Epithelial cell of esophagus (primary cell): ENCODE measurements at regions not wholly inside any gene's neighbourhood (a gene's known extent, or its start where the extent isn't known, plus 50 kb on each side); places are given as distances from the start of the nearest gene placed in this dataset.
"Not testable (repeated sequence)": the region's sequence is repeated elsewhere in the genome, so short reads cannot be mapped to it uniquely, and the experiment has no call there.

Experiments
- DNase-seq: peaks from one replicate; pipeline ENCODE4 v3.0.0; 2010; ENCODE audit warnings: low read depth
- H3K4me3 ChIP-seq: 2 replicates; pipeline ENCODE4 v1.5.1; 2011; ENCODE audit warnings: mild to moderate bottlenecking, low read length, control low read depth
- TF ChIP-seq, protein P1 (sequence below): IDR thresholded peaks from 2 replicates; pipeline ENCODE4 v1.5.1; 2011; ENCODE audit warnings: low read depth, mild to moderate bottlenecking, low read length, control low read depth, inconsistent platforms; ENCODE audit not compliant: insufficient read depth; ENCODE audit errors: missing control alignments

DNA sequence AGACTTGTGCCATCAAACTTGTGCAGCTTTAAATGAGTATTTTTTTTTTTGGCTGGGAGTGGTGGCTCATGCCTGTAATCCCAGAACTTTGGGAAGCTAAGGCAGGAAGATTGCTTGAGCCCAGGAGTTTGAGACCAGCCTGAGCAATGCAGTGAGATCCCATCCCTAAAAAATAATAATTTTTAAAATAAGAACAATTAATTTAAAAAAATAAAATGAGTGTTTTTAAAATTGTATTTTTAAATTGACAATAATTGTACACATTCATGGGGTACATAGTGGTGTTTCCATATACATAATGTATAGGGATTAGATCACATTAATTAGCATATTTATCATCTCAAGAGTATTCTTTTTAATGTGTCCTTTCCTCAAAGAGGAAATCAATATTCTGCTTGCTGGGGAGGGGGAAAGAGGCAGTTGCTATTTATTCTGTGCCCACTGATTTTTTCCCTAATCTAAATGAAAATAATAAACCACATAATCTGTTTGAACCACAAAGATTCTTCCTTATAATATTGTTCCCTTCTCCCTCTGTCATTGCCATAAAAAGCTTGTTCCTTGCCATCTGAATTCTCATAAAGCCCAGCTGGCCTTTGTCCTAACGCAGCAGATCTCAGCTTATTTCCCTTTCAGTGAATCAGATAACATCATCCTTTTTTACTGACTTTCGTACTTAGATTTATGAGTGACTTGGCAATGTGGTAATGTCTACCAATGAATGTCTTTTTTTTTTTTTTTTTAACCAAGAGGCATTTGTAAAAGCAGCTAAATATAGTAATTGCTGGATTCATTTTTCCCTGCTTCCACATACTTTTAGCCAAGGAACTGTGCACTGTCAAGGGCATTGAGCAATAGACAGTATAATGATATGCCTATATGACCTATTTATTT, 81.8 kb upstream of the RUBCNL start:
- TF ChIP-seq, protein P1, sequence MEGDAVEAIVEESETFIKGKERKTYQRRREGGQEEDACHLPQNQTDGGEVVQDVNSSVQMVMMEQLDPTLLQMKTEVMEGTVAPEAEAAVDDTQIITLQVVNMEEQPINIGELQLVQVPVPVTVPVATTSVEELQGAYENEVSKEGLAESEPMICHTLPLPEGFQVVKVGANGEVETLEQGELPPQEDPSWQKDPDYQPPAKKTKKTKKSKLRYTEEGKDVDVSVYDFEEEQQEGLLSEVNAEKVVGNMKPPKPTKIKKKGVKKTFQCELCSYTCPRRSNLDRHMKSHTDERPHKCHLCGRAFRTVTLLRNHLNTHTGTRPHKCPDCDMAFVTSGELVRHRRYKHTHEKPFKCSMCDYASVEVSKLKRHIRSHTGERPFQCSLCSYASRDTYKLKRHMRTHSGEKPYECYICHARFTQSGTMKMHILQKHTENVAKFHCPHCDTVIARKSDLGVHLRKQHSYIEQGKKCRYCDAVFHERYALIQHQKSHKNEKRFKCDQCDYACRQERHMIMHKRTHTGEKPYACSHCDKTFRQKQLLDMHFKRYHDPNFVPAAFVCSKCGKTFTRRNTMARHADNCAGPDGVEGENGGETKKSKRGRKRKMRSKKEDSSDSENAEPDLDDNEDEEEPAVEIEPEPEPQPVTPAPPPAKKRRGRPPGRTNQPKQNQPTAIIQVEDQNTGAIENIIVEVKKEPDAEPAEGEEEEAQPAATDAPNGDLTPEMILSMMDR, result no peak
- H3K4me3 ChIP-seq, result no peak overlapping the region
- DNase-seq, result no peak

DNA sequence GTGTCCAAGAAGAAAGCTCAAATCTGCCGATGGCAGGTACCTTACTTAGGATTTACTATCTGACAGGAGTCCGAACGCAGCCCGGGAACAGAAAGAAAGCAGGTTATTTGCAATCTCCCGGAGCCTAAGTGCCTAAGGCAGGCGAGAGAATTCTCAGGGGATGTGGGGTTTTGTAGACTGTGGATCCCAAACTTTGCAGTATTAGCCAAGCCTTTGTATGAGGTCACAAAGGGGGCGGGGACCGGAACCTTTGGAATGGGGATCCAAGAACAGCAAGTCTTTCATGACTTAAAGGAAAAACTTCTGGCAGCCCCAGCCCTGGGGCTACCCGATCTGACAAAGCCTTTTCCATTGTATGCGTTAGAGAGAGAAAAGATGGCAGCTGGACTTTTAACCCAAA, 80.6 kb upstream of the RUBCNL start:
- H3K4me3 ChIP-seq, DNase-seq: not testable (repeated sequence)

DNA sequence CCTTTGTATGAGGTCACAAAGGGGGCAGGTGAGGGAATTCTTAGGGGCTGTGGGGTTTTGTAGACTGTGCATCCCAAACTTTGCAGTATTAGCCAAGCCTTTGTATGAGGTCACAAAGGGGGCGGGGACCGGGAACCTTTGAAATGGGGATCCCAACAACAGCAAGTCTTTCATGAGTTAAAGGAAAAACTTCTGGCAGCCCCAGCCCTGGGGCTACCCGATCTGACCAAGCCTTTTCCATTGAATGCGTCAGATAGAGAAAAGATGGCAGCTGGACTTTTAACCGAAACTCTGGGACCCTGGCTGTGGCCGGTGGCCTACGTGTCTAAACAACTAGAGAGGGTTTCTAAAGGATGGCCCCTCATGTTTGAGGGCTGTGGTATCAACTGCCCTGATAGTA, 79.0 kb upstream of the RUBCNL start:
- DNase-seq, H3K4me3 ChIP-seq: not testable (repeated sequence)

DNA sequence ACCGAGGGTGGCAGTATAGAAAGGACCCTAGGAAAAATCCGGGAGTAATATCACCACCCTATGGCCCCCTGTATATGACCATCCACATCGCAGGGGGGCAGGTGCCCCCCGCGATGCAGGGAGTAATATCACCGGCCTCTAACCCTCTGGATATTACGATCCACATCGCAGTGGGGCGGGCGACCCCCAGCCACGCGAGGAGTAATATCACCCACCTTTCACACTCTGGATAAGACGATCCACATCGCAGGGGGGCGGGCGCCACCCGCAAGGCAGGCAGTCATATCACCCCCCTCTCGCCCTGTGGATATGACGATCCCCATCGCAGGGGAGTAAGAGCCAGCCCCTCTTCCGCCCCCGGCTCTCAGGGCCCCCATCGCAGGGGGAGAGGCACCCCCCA, 76.7 kb upstream of the RUBCNL start:
- TF ChIP-seq, protein P1, result no peak

DNA sequence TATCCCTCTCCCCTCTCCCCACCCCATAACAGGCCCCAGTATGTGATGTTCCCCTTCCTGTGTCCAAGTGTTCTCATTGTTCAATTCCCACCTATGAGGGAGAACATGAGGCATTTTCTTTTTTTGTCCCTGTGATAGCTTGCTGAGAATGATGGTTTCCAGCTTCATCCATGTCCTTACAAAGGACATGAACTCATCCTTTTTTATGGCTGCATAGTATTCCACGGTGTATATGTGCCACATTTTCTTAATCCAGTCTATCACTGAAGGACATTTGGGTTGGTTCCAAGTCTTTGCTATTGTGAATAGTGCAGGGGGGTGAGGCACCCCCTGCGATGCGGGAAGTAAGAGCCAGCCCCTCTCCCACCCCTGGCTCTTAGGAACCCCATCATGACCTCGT, 73.2 kb upstream of the RUBCNL start:
- not testable (repeated sequence) for H3K4me3 ChIP-seq, DNase-seq

More for the DNA sequence above, 76.7 kb upstream of the RUBCNL start:
- no peak overlapping the region for H3K4me3 ChIP-seq
- no peak for DNase-seq

DNA sequence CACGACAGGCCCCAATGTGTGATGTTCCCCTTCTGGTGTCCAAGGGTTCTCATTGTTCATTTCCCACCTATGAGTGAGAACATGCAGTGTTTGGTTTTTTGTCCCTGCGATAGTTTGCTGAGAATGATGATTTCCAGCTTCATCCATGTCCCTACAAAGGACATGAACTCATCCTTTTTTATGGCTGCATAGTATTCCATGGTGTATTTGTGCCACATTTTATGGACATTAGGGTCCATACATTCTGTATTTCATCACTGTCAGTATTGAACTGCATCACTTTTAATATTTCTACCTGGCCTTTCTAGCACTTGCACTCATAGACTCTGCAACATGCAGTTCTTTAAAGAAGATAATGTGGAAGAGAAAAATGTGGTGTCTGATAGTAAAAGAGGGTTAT, 70.2 kb upstream of the RUBCNL start:
- H3K4me3 ChIP-seq, DNase-seq: not testable (repeated sequence)

DNA sequence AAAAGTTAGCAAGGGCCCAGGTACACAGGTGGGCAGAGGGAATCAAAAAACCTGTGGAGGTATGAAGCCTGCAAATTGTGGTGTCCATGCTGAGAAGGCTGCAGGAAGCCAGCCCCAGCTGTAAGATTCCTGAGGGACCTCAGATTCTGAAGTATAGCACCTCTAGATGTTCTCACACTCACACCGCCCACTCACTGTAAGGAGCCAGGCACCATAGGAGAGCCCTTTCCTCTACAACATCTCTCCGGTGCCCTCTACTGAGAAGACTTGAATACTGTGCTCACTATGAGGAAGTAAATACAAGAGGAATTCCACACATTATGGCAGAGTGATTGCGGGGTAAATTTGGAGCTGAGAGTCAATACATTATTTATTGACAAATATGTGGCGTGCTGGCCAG, 68.9 kb upstream of the RUBCNL start:
- TF ChIP-seq, protein P1, result peak; percentile 20
- peak; percentile 43 for DNase-seq
- not testable (repeated sequence) for H3K4me3 ChIP-seq

DNA sequence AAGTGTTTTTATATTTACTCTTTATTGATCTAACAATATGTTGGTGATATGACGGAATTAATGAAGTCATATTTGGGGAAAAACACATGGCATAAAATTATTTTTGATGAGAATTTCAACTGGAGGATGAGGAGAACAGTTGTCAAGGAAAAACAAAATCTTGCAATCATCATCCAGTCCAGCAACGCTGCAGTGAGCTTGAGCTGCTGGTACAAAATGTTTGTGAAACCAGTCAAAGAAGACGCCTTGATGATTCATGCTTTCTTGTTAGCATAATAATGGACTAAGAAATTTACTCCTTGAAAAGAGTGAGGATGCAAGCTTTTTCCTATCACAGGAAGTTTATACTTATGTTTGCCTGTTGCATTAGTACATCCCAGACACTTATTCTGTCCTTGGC, 64.1 kb upstream of the RUBCNL start:
- not testable (repeated sequence) for H3K4me3 ChIP-seq
- DNase-seq, result peak; percentile 10

DNA sequence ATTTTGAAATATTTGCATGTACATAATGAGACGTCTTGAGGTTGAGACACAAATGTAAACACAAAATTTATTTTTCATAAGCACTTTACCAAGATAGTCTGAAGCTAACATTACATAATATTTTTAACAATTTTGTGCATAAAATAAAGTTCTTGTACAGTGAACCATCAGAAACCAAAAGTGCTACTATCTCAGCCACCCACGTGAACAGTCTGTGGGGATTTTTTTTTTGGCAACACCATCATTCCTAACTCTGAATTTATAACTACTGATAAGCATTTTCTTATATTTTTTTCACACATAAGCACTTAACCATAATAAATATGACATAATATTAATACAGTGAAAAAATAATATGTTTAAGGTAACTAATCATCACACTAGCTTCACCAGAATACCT, 62.9 kb upstream of the RUBCNL start:
- not testable (repeated sequence) for H3K4me3 ChIP-seq, DNase-seq

DNA sequence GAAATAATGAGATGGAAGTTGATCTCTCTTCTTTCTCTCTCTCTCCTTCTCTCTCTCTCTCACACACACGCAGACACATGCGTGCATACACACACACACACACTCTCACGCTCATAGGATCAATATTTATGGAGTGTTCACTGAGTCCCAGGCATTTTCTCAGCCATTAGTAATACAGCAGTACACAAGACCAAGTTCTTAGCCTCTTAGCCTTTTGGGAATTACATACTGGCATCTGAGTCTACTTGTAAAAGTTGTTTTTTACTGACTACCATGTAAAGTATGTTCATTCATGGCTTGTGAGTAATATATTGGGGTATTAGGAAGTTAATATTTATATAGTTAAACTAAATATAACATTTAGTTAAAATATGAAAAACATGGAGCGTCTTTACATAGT, 61.1 kb upstream of the RUBCNL start:
- not testable (repeated sequence) for DNase-seq

DNA sequence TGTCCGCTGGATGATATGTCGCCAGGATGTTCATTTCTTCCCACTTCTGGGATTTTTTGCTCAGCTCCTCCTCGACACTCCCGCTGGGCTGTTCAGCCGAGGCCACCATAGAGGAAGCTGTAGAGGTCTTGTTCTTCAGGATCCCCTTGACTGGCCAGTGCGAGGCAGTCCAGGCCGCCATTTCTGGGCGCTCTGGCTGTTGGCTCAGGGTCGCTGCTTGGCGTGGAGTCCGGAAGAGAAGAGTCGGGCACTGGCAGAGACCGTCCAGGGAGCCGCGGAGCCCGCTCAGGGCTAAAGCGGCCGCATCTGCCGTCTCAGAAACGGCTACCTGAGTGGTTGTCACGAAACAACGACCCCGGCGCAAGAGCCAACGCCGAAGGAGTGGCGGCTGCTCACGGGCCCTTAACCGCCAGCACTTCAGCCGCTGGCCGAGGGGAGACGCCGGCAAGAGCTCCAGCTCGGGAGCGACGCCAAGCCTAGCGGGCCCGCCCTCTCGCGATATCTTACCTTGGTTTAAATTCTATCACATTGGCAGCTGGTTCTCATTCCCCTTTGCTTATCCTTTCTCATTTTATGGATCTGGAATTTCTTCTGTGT, 50.9 kb upstream of the RUBCNL start:
- DNase-seq, result peak; percentile 3
- H3K4me3 ChIP-seq, result not testable (repeated sequence)

More for the DNA sequence above, 61.1 kb upstream of the RUBCNL start:
- not testable (repeated sequence) for H3K4me3 ChIP-seq
